Sigmoid colon (tissue), 6 donors: ENCODE measurements at regions not wholly inside any gene's neighbourhood (a gene's known extent, or its start where the extent isn't known, plus 50 kb on each side); places are given as distances from the start of the nearest gene placed in this dataset.

Experiments used
- DNase-seq: peaks from one replicate; pipeline ENCODE4 v3.0.0-alpha.2; 2019
- H3K27ac ChIP-seq, 4 donors: fragments of 200-600 bp; sonication (generic); one replicate each; pipeline ENCODE4 v1.5.1; 2016 to 2019; ENCODE audit warnings: mild to moderate bottlenecking in 1 of 4
- H3K27me3 ChIP-seq, 3 donors: fragments of 200-600 bp; sonication (generic); one replicate each; pipeline ENCODE4 v1.5.1; 2019; ENCODE audit warnings: mild to moderate bottlenecking in 1 of 3
- H3K36me3 ChIP-seq, 4 donors: fragments of 200-600 bp; sonication (generic); one replicate each; pipeline ENCODE4 v1.5.1; 2016 to 2019
- H3K4me1 ChIP-seq, 4 donors: fragments of 200-600 bp; sonication (generic); one replicate each; pipeline ENCODE4 v1.5.1; 2017 to 2019
- H3K4me3 ChIP-seq, 4 donors: fragments of 200-600 bp; sonication (generic); one replicate each; pipeline ENCODE4 v1.5.1; 2017 to 2019; ENCODE audit warnings: mild to moderate bottlenecking in 2 of 4, moderate library complexity in 1 of 4
- H3K9me3 ChIP-seq, 4 donors: fragments of 200-600 bp in 3 of 4; sonication (generic) in 3 of 4; one replicate each; pipeline versions ENCODE4 v1.5.1 to v1.6.1; 2013 to 2019
- CTCF ChIP-seq, 4 experiments: fragments of 450-650 bp in 3 of 4; fragments of 200-600 bp in 1 of 4; IDR thresholded peaks; one replicate each; pipeline ENCODE4 v1.5.1; 2016 to 2019; ENCODE audit warnings: antibody characterized with exemption in 4 of 4, mild to moderate bottlenecking in 3 of 4, moderate library complexity in 2 of 4
- EP300 ChIP-seq, 4 donors: sonication (generic); formaldehyde crosslinking; IDR thresholded peaks; one replicate each; pipeline ENCODE4 v1.6.1; 2017; ENCODE audit warnings: antibody characterized with exemption in 4 of 4
- POLR2A ChIP-seq, 2 donors: fragments of 450-650 bp; IDR thresholded peaks; one replicate each; pipeline ENCODE4 v1.6.1; 2016; ENCODE audit warnings: antibody characterized with exemption in 2 of 2, mild to moderate bottlenecking in 2 of 2, moderate library complexity in 2 of 2
- POLR2AphosphoS5 ChIP-seq, 4 donors: sonication (generic); formaldehyde crosslinking; IDR thresholded peaks; one replicate each; pipeline ENCODE4 v1.6.1; 2017; ENCODE audit warnings: antibody characterized with exemption in 4 of 4
- WGBS, 2 donors: extraction: QIAGEN DNeasy Blood & Tissue Kit; methylation state at CpG; one replicate each; pipeline ENCODE4 v1.1.7; 2013; 5-methylcytosine and 5-hydroxymethylcytosine counted together
- intact Hi-C: fragments of 100-400 bp; cut with DNase I; formaldehyde crosslinking; loops from one replicate; pipeline ENCODE4 v1.15.1; 2023
- donor health status: healthy with polysubstance abuse.
- donor health status: healthy.

DNA sequence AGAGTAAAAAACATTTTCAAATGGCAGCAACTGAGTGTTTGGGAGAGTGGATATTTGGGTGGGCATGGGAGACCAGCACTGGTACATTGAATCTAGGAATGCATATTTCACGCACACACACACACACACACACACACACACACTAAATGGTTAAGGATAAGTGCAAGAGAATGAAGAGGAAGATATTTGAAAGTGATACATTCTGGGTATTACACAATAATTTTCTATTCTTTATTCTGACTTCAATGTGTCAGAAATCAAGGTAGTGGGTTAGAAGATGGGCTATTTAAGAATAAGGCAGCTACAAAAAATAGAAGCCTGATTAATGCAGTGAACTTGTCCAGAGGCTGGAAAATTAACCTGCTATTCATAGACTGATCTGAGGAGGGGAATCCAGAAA is 577.0 kb downstream of the TMEM182 start:
- WGBS, 2 donors, result 80 to 87% methylated on average over 1 of the region's 1 CpG
- Histone ChIP-seq H3K27me3 (no peaks in the 10 kb centered on the region), H3K4me3 (no peak overlapping the region), H3K9me3 (no peaks in the 10 kb centered on the region), H3K27ac (no peak overlapping the region), H3K36me3 (no peaks in the 10 kb centered on the region), H3K4me1 (no peaks in the 10 kb centered on the region)
- intact Hi-C loops, result no loop called here
- TF ChIP-seq CTCF (IDR thresholded peaks at IDR 0.05) (no peak), POLR2AphosphoS5 (IDR thresholded peaks at IDR 0.05) (no peak), EP300 (IDR thresholded peaks at IDR 0.05) (no peak), POLR2A (IDR thresholded peaks at IDR 0.05) (no peak)
- no peak for DNase-seq

- Histone ChIP-seq H3K4me1 (no peaks in the 10 kb centered on the region), H3K9me3 (peaks cover 0 to 5% (median 0%) of the 10 kb centered on the region in 4 donors), H3K27ac (no peak overlapping the region), H3K27me3 (no peaks in the 10 kb centered on the region), H3K36me3 (no peaks in the 10 kb centered on the region), H3K4me3 (no peak overlapping the region)
- TF ChIP-seq POLR2A (IDR thresholded peaks at IDR 0.05) (no peak), POLR2AphosphoS5 (IDR thresholded peaks at IDR 0.05) (no peak), CTCF (IDR thresholded peaks at IDR 0.05) (no peak), EP300 (IDR thresholded peaks at IDR 0.05) (no peak)
- WGBS, 2 donors, result 70 to 72% methylated on average over 4 of the region's 4 CpGs
- intact Hi-C loops, result no loop called here
- DNase-seq, result no peak
Measured at GRCh38 chr2:103346780-103347179, 584.9 kb downstream of the TMEM182 start.

DNA sequence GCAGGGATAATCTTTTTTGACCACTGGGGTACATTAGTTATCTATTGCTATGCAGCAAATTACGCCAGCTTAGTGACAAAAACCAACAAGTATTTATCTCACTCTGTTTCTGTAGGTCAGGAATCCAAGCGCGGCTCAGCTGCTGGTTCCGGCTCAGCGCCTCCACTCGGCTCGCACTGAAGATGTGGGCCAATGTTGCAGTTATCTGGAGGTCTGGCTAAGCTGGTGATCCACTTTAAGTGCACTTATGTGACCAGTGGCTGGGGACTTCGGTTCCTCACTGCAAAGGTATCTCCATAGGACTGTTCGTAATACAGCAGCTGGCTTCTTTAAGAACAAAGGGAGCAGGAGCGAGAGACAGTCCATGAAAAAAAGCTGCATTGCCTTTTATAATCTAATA is 591.9 kb downstream of the TMEM182 start:
- Histone ChIP-seq H3K27ac (no peak overlapping the region), H3K27me3 (no peaks in the 10 kb centered on the region), H3K4me3 (no peak overlapping the region), H3K9me3 (no peaks in the 10 kb centered on the region), H3K36me3 (no peaks in the 10 kb centered on the region), H3K4me1 (no peaks in the 10 kb centered on the region)
- DNase-seq, result no peak
- no peak for TF ChIP-seq POLR2AphosphoS5 (IDR thresholded peaks at IDR 0.05)
- no peak for TF ChIP-seq CTCF (IDR thresholded peaks at IDR 0.05)
- no peak for TF ChIP-seq POLR2A (IDR thresholded peaks at IDR 0.05)
- TF ChIP-seq EP300 (IDR thresholded peaks at IDR 0.05), result no peak
- 85 to 91% methylated on average over 10 of the region's 10 CpGs for WGBS, 2 donors
- intact Hi-C loops, result no loop called here

DNA sequence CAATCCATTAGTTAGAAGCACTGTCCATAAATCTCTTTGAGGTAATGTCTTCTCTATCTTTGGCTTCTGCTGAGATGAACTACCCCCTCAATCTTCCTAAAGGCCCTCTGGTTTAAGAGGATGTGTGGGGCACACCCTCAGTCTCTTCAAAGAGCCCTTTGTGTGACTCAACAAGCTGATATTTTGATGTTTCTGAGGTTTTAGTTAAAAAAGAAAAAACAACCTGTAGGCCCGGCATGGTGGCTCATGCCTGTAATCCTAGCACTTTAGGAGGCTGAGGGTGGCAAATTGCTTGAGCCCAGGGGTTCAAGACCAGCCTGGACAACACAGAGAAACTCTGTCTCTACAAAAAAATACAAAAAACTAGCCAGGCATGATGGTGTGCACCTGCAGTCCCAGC is 593.5 kb downstream of the TMEM182 start:
- WGBS, 2 donors, result 80 to 89% methylated on average over 1 of the region's 1 CpG
- no peaks in the 10 kb centered on the region for H3K4me1 ChIP-seq

More for the DNA sequence above, 593.5 kb downstream of the TMEM182 start:
- no peaks in the 10 kb centered on the region for H3K27me3 ChIP-seq
- TF ChIP-seq POLR2AphosphoS5 (IDR thresholded peaks at IDR 0.05) (no peak), EP300 (IDR thresholded peaks at IDR 0.05) (no peak), CTCF (IDR thresholded peaks at IDR 0.05) (no peak), POLR2A (IDR thresholded peaks at IDR 0.05) (no peak)
- H3K4me3 ChIP-seq, result no peak overlapping the region
- no peak overlapping the region for H3K27ac ChIP-seq
- H3K36me3 ChIP-seq, result no peaks in the 10 kb centered on the region
- intact Hi-C loops, result no loop called here
- DNase-seq, result no peak
- no peaks in the 10 kb centered on the region for H3K9me3 ChIP-seq
